ENCODE measurements at regions not wholly inside any gene's neighbourhood (a gene's known extent, or its start where the extent isn't known, plus 50 kb on each side); places are given as distances from the start of the nearest gene placed in this dataset.

DNA sequence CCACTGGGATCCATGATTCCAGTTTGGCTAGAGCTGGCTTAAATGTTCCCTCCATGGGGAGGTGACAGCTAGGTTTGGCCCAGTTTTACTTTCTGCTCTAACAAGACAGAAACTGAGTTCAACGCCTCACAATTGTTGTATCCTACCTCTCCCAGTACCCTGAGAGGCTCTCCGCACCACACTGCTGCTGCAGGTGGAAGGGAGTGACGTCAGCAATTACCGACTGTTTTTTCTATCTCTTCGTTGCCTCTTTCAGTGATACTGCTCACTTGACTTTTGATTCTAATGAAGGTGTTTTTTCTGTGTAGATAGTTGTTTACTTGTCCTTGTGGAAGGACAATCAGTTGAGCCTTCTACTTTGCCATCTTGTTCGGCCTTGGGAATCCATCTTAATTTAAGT, 204.9 kb upstream of the DUSP10 start:
- TF ChIP-seq, protein P1, sequence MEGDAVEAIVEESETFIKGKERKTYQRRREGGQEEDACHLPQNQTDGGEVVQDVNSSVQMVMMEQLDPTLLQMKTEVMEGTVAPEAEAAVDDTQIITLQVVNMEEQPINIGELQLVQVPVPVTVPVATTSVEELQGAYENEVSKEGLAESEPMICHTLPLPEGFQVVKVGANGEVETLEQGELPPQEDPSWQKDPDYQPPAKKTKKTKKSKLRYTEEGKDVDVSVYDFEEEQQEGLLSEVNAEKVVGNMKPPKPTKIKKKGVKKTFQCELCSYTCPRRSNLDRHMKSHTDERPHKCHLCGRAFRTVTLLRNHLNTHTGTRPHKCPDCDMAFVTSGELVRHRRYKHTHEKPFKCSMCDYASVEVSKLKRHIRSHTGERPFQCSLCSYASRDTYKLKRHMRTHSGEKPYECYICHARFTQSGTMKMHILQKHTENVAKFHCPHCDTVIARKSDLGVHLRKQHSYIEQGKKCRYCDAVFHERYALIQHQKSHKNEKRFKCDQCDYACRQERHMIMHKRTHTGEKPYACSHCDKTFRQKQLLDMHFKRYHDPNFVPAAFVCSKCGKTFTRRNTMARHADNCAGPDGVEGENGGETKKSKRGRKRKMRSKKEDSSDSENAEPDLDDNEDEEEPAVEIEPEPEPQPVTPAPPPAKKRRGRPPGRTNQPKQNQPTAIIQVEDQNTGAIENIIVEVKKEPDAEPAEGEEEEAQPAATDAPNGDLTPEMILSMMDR (IDR thresholded peaks at IDR 0.05), result no peak
- TF ChIP-seq GABPA (IDR thresholded peaks at IDR 0.05; ENCODE audit: low read depth), result no peak
- TF ChIP-seq POLR2AphosphoS5 (IDR thresholded peaks at IDR 0.05; ENCODE audit: low read depth, low read length), result no peak
- TF ChIP-seq RAD21 (IDR thresholded peaks at IDR 0.05; ENCODE audit: low read length), result no peak
- no peak for TF ChIP-seq TAF1 (IDR thresholded peaks at IDR 0.05; ENCODE audit: borderline replicate concordance, low read depth, low read length)
- no peak for TF ChIP-seq EP300 (IDR thresholded peaks at IDR 0.05; ENCODE audit: borderline replicate concordance in 1 of 2, low read depth in 1 of 2, low read length in 1 of 2)
- no peak for TF ChIP-seq ZBTB33 (IDR thresholded peaks at IDR 0.05; ENCODE audit: borderline replicate concordance, low read depth)
